HepG2 (cell line): ENCODE measurements at regions not wholly inside any gene's neighbourhood (a gene's known extent, or its start where the extent isn't known, plus 50 kb on each side); places are given as distances from the start of the nearest gene placed in this dataset.
"Not testable (repeated sequence)": the region's sequence is repeated elsewhere in the genome, so short reads cannot be mapped to it uniquely, and the experiment has no call there.

Experiments used
- ATAC-seq: fragments of 200-7000 bp; cut with Tn5 transposase; 3 replicates; pipeline ENCODE4 v1.9.1; 2020; ENCODE audit warnings: mild to moderate bottlenecking, moderate library complexity
- BruUV-seq: library from RNA; stranded (reverse); fragments of 400-500 nt; replicated peaks from 2 replicates; lab custom pipeline; 2021; lab: Mats Ljungman, UMichigan
- CTCF ChIA-PET: fragments of 300-600 bp; formaldehyde crosslinking; extraction: SDS; loops from one replicate; lab custom pipeline; 2021; ENCODE audit warnings: low total read pairs, inconsistent platforms, low intra/inter-chr PET ratio; lab: Yijun Ruan, JAX
- POLR2A ChIA-PET: fragments of 350-600 bp; sonication (Branson Sonifier 250); formaldehyde crosslinking; loops from one replicate; lab custom pipeline; 2020; ENCODE audit warnings: antibody characterized with exemption, inconsistent platforms; lab: Yijun Ruan, JAX
- DNase-seq: peaks from one replicate; pipeline ENCODE4 v3.0.0-alpha.2; 2015; ENCODE audit warnings: low spot score
- FAIRE-seq: peaks from 3 replicates; lab custom pipeline; 2011; peaks lifted over from hg19 to GRCh38; lab: Jason Lieb, UNC
- H2AFZ ChIP-seq: one replicate; pipeline ENCODE4 v1.6.1; 2011; ENCODE audit warnings: low read length, inconsistent platforms
- H3K27ac ChIP-seq: fragments of 300-600 bp; 3 replicates; pipeline ENCODE4 v1.8.0; 2011; ENCODE audit warnings: mixed run types, mild to moderate bottlenecking, mixed read lengths, low read length, inconsistent platforms; ENCODE audit not compliant: insufficient read depth; ENCODE audit errors: extremely low read length
- H3K27me3 ChIP-seq, 2 experiments: fragments of 200-600 bp in 1 of 2; 2 replicates in 1 of 2; 3 replicates in 1 of 2; pipeline versions ENCODE4 v1.6.0 to v1.8.0; 2011; ENCODE audit warnings: low read length in 2 of 2, mild to moderate bottlenecking in 2 of 2, moderate library complexity in 2 of 2, inconsistent platforms in 1 of 2; ENCODE audit not compliant: insufficient read depth in 2 of 2, control insufficient read depth in 1 of 2
- H3K36me3 ChIP-seq, 2 experiments: fragments of 200-600 bp in 1 of 2; replicated peaks in 1 of 2; 2 replicates in 1 of 2; 3 replicates in 1 of 2; pipeline versions ENCODE4 v1.5.1 to v1.8.0; 2011; ENCODE audit warnings: low read length in 2 of 2, inconsistent platforms in 1 of 2; ENCODE audit not compliant: insufficient read depth in 2 of 2, control insufficient read depth in 1 of 2
- H3K4me1 ChIP-seq: 2 replicates; pipeline ENCODE4 v1.5.1; 2012; ENCODE audit warnings: low read length, inconsistent platforms; ENCODE audit not compliant: insufficient read depth
- H3K4me2 ChIP-seq: 2 replicates; pipeline ENCODE4 v1.6.0; 2011; ENCODE audit warnings: low read depth, low read length, inconsistent platforms
- H3K4me3 ChIP-seq, 3 experiments: fragments of 200-600 bp in 1 of 3; sonication (generic), shearing (Covaris generic) in 1 of 3; replicated peaks in 1 of 3; 2 replicates each; pipeline ENCODE4 v1.5.1; 2011 to 2016; ENCODE audit warnings: low read length in 3 of 3, inconsistent platforms in 2 of 3, low read depth in 2 of 3, mild to moderate bottlenecking in 2 of 3, control low read depth in 1 of 3, mixed read lengths in 1 of 3; ENCODE audit not compliant: insufficient read depth in 1 of 3
- H3K79me2 ChIP-seq: one replicate; pipeline ENCODE4 v1.6.1; 2011; ENCODE audit warnings: low read length, inconsistent platforms; ENCODE audit not compliant: insufficient read depth
- H3K9ac ChIP-seq: 2 replicates; pipeline ENCODE4 v1.6.0; 2011; ENCODE audit warnings: mild to moderate bottlenecking, low read depth, low read length, inconsistent platforms; ENCODE audit not compliant: insufficient read depth
- H3K9me3 ChIP-seq: 2 replicates; pipeline ENCODE4 v1.5.1; 2012; ENCODE audit warnings: mild to moderate bottlenecking, low read length
- H4K20me1 ChIP-seq: 2 replicates; pipeline ENCODE4 v1.6.0; 2011; ENCODE audit warnings: inconsistent platforms, mild to moderate bottlenecking, low read length, moderate library complexity; ENCODE audit not compliant: insufficient read depth
- ATF7 ChIP-seq, 2 experiments: fragments of 450-650 bp in 1 of 2; sonication (generic) in 1 of 2; formaldehyde crosslinking in 1 of 2; IDR thresholded peaks; 2 replicates each; pipeline versions ENCODE4 v1.4.0 to v1.6.1; 2016 to 2020; ENCODE audit warnings: antibody characterized with exemption in 1 of 2, mild to moderate bottlenecking in 1 of 2, missing genetic modification reagents in 1 of 2
- MAFF ChIP-seq: IDR thresholded peaks from 2 replicates; pipeline ENCODE4 v1.6.1; 2011; ENCODE audit warnings: low read depth, low read length, improper control_type of control experiment
- MAFK ChIP-seq, 2 experiments: IDR thresholded peaks in 1 of 2; conservative IDR thresholded peaks in 1 of 2; 2 replicates each; pipeline ENCODE4 v1.6.1; 2011; ENCODE audit warnings: improper control_type of control experiment in 2 of 2, low read length in 2 of 2
- WGBS: methylation state at CpG from one replicate; pipeline ENCODE4 v1.1.6; 2017; ENCODE audit warnings: low lambda C conversion rate; 5-methylcytosine and 5-hydroxymethylcytosine counted together
- in situ Hi-C: cut with HindIII; loops from 2 replicates; pipeline ENCODE4 v1.10.0; 2017; ENCODE audit warnings: low pct_unique_long_range_greater_than_20kb; ENCODE audit not compliant: extremely low pct_ligation_motif_present
- intact Hi-C: fragments of 100-400 bp; cut with micrococcal nuclease; formaldehyde crosslinking; loops from one replicate; pipeline ENCODE4 v1.10.0; 2022; ENCODE audit not compliant: unreplicated experiment

GRCh38 chr6:60919652-60920051 lies 1366.4 kb downstream of the KHDRBS2 start:
- H3K4me1 ChIP-seq, BruUV-seq, H3K4me2 ChIP-seq, H3K9ac ChIP-seq, H3K27me3 ChIP-seq, H2AFZ ChIP-seq, in situ Hi-C loops, FAIRE-seq, H3K79me2 ChIP-seq, DNase-seq, ATAC-seq, CTCF ChIA-PET, H3K36me3 ChIP-seq, H3K27ac ChIP-seq, intact Hi-C loops, POLR2A ChIA-PET, H4K20me1 ChIP-seq, H3K4me3 ChIP-seq: not testable (repeated sequence)
- H3K9me3 ChIP-seq: peaks cover 56% of the 10 kb centered on the region
- WGBS: 0% methylated on average over 1 of the region's 1 CpG

- POLR2A ChIA-PET; ATAC-seq; H3K27ac ChIP-seq; intact Hi-C loops; in situ Hi-C loops; H3K4me1 ChIP-seq; DNase-seq; H3K27me3 ChIP-seq; CTCF ChIA-PET; BruUV-seq; H3K4me3 ChIP-seq; FAIRE-seq; H2AFZ ChIP-seq; H3K36me3 ChIP-seq; H4K20me1 ChIP-seq; H3K9ac ChIP-seq; H3K79me2 ChIP-seq; H3K4me2 ChIP-seq; TF ChIP-seq ATF7 (CRISPR knock-in tag; IDR thresholded peaks at IDR 0.05): not testable (repeated sequence)
- peak; percentile 93 for TF ChIP-seq ATF7 (IDR thresholded peaks at IDR 0.05)
- peaks cover 75% of the 10 kb centered on the region for H3K9me3 ChIP-seq
- 2% methylated on average over 6 of the region's 6 CpGs for WGBS
Observed at GRCh38 chr6:60903860-60904259, 1382.2 kb downstream of the KHDRBS2 start.

- H3K4me3 ChIP-seq, H3K4me1 ChIP-seq, BruUV-seq, DNase-seq, H3K36me3 ChIP-seq, H3K27me3 ChIP-seq, FAIRE-seq, ATAC-seq, intact Hi-C loops, H3K4me2 ChIP-seq, H4K20me1 ChIP-seq, H3K27ac ChIP-seq, POLR2A ChIA-PET, H3K79me2 ChIP-seq, in situ Hi-C loops, H3K9ac ChIP-seq, H2AFZ ChIP-seq, CTCF ChIA-PET: not testable (repeated sequence)
- H3K9me3 ChIP-seq: peaks cover 86% of the 10 kb centered on the region
- 36% methylated on average over 1 of the region's 1 CpG for WGBS
- peak; percentile 65 to 77; a peak in 3 of 4 replicates for TF ChIP-seq MAFK (conservative IDR thresholded peaks at IDR 0.05 in 1 of 2, IDR thresholded peaks at IDR 0.05 in 1 of 2; ENCODE audit: low read length in 2 of 2)
- peak; percentile 65 for TF ChIP-seq MAFF
Observed at GRCh38 chr6:60893374-60893773, 1392.7 kb downstream of the KHDRBS2 start.
